ENCODE measurements at regions not wholly inside any gene's neighbourhood (a gene's known extent, or its start where the extent isn't known, plus 50 kb on each side); places are given as distances from the start of the nearest gene placed in this dataset.

GRCh38 chr6:21868226-21868625 is 274.7 kb downstream of the SOX4 start:
- TF ChIP-seq, protein P1, sequence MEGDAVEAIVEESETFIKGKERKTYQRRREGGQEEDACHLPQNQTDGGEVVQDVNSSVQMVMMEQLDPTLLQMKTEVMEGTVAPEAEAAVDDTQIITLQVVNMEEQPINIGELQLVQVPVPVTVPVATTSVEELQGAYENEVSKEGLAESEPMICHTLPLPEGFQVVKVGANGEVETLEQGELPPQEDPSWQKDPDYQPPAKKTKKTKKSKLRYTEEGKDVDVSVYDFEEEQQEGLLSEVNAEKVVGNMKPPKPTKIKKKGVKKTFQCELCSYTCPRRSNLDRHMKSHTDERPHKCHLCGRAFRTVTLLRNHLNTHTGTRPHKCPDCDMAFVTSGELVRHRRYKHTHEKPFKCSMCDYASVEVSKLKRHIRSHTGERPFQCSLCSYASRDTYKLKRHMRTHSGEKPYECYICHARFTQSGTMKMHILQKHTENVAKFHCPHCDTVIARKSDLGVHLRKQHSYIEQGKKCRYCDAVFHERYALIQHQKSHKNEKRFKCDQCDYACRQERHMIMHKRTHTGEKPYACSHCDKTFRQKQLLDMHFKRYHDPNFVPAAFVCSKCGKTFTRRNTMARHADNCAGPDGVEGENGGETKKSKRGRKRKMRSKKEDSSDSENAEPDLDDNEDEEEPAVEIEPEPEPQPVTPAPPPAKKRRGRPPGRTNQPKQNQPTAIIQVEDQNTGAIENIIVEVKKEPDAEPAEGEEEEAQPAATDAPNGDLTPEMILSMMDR (IDR thresholded peaks at IDR 0.05) = no peak
- no peak for TF ChIP-seq EZH2 (IDR thresholded peaks at IDR 0.05; ENCODE audit: borderline replicate concordance, insufficient read depth, low read depth, low read length, poor library complexity, severe bottlenecking)

Data from B cell (primary cell).